GM23248 (cell line): ENCODE measurements at regions not wholly inside any gene's neighbourhood (a gene's known extent, or its start where the extent isn't known, plus 50 kb on each side); places are given as distances from the start of the nearest gene placed in this dataset.

Source experiments
- EZH2 ChIP-seq: fragments of 200-600 bp; sonication (generic); IDR thresholded peaks from 2 replicates; pipeline ENCODE4 v1.6.1; 2018; ENCODE audit warnings: antibody characterized with exemption, mild to moderate bottlenecking; ENCODE audit not compliant: insufficient read depth, poor library complexity, severe bottlenecking
- EZH2phosphoT487 ChIP-seq: fragments of 200-600 bp; sonication (generic); IDR thresholded peaks from 2 replicates; pipeline ENCODE4 v1.6.1; 2018; ENCODE audit warnings: antibody characterized with exemption, moderate library complexity, mild to moderate bottlenecking, low read depth; ENCODE audit not compliant: insufficient read depth

- TF ChIP-seq EZH2 = no peak
- TF ChIP-seq EZH2phosphoT487 = no peak
Measured at GRCh38 chr1:195188821-195189220, 1419.4 kb downstream of the KCNT2 start.
